SK-N-MC (cell line): ENCODE measurements at regions not wholly inside any gene's neighbourhood (a gene's known extent, or its start where the extent isn't known, plus 50 kb on each side); places are given as distances from the start of the nearest gene placed in this dataset.

Experiments used
- DNase-seq: peaks from one replicate; pipeline ENCODE4 v3.0.0-alpha.2; 2011; ENCODE audit warnings: low read depth, low spot score
- H3K27ac ChIP-seq: fragments of 200-600 bp; sonication (generic); 2 replicates; pipeline ENCODE4 v1.5.1; 2016; ENCODE audit warnings: mixed run types
- H3K36me3 ChIP-seq: fragments of 200-600 bp; sonication (generic); 2 replicates; pipeline ENCODE4 v1.6.1; 2017; ENCODE audit warnings: antibody characterized with exemption, low read length, mixed read lengths; ENCODE audit not compliant: insufficient read depth
- H3K4me3 ChIP-seq: fragments of 200-600 bp; sonication (generic); 2 replicates; pipeline ENCODE4 v1.5.1; 2016
- H3K9ac ChIP-seq: fragments of 200-600 bp; sonication (generic); 2 replicates; pipeline ENCODE4 v1.8.0; 2017; ENCODE audit warnings: mixed run types, mixed read lengths; ENCODE audit not compliant: insufficient read length
- H3K9me3 ChIP-seq: fragments of 200-600 bp; sonication (generic); 2 replicates; pipeline ENCODE4 v1.6.1; 2017; ENCODE audit warnings: low read depth, mild to moderate bottlenecking, antibody characterized with exemption, low read length, moderate library complexity, mixed read lengths
- EZH2 ChIP-seq: fragments of 200-600 bp; sonication (generic); IDR thresholded peaks from one replicate; pipeline ENCODE4 v1.6.1; 2017; ENCODE audit warnings: antibody characterized with exemption
- FOXP2 ChIP-seq: optimal IDR thresholded peaks from 2 replicates; pipeline ENCODE3; 2011; ENCODE audit warnings: mild to moderate bottlenecking, moderate library complexity; ENCODE audit not compliant: insufficient read depth; ENCODE audit errors: extremely low read length, control extremely low read depth
- POLR2AphosphoS5 ChIP-seq: IDR thresholded peaks from 2 replicates; pipeline ENCODE4 v1.6.1; 2012; ENCODE audit warnings: mild to moderate bottlenecking, low read depth, low read length, borderline replicate concordance

GRCh38 chr5:155441849-155442248 lies 428.3 kb downstream of the KIF4B start:
- H3K9ac ChIP-seq: no peak overlapping the region
- no peak for DNase-seq
- no peaks in the 10 kb centered on the region for H3K36me3 ChIP-seq
- no peak overlapping the region for H3K4me3 ChIP-seq
- H3K27ac ChIP-seq: no peak overlapping the region
- no peak for TF ChIP-seq EZH2
- TF ChIP-seq POLR2AphosphoS5: no peak
- TF ChIP-seq FOXP2: no peak
- H3K9me3 ChIP-seq: no peaks in the 10 kb centered on the region

DNA sequence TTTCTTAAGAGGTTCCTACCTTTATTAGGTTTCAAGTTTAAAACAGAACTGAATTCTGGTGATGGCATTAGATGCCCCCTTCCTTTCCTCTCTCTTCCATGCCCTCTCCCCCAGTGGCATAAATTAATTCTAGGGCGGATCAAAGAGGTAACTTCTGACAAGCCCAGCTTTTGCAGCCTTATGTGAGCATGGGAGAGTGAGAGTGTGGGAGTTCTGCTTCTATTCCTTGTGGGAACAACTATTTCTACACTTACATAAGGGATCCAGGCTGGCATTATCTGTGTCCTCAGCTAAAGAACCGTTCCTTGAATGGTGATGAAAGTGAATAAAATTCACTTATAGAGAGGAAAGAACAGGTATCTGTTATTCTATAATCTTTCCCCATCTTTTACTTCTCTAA lies 437.6 kb downstream of the KIF4B start:
- no peak for DNase-seq

GRCh38 chr5:155455791-155456514 lies 442.4 kb downstream of the KIF4B start:
- Histone ChIP-seq H3K9ac (no peak overlapping the region), H3K27ac (no peak overlapping the region), H3K4me3 (no peak overlapping the region), H3K9me3 (no peaks in the 10 kb centered on the region), H3K36me3 (no peaks in the 10 kb centered on the region)
- DNase-seq: no peak
- TF ChIP-seq POLR2AphosphoS5 (no peak), FOXP2 (no peak), EZH2 (no peak)

More for the DNA sequence above, 437.6 kb downstream of the KIF4B start:
- TF ChIP-seq FOXP2 (no peak), POLR2AphosphoS5 (no peak), EZH2 (no peak)
- H3K9me3 ChIP-seq: no peaks in the 10 kb centered on the region
- H3K36me3 ChIP-seq: no peaks in the 10 kb centered on the region
- no peak overlapping the region for H3K27ac ChIP-seq
- no peak overlapping the region for H3K9ac ChIP-seq
- H3K4me3 ChIP-seq: no peak overlapping the region

DNA sequence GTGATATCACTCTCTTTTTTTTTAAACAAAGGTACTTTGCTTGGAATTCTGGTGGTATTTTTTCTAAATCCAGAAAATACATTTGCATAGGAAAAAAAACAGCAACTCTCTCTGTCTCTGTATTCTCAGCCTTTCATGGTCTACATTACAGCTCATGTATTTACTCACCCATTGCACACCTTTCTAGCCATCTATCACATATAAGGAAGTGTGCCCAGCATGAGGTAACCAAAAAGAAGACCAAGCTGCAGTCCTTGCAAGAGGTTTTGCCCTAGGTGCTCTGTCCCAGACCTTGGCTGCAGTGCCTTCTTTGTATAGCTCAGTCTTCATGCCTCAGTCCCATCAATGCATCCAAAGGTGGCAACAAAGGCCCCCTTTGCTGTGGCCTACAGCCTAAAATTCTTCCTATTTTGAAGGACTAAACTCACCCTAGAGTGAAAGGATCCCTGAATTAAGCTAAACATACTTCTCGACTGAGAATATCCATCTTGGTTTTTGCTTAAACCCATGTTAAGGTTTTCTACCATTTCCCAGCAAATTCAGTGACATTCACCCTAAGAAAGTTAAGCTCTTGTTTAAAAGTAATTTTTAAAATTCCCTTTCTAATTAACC lies 446.4 kb downstream of the KIF4B start:
- DNase-seq: no peak
- no peak overlapping the region for H3K4me3 ChIP-seq

GRCh38 chr5:155460501-155460931 lies 447.0 kb downstream of the KIF4B start:
- H3K9me3 ChIP-seq: no peaks in the 10 kb centered on the region
- no peak overlapping the region for H3K27ac ChIP-seq
- TF ChIP-seq EZH2 (no peak), FOXP2 (no peak), POLR2AphosphoS5 (no peak)
- no peak for DNase-seq
- no peak overlapping the region for H3K4me3 ChIP-seq
- H3K9ac ChIP-seq: no peak overlapping the region
- H3K36me3 ChIP-seq: no peaks in the 10 kb centered on the region

More for the DNA sequence above, 446.4 kb downstream of the KIF4B start:
- Histone ChIP-seq H3K36me3 (no peaks in the 10 kb centered on the region), H3K9me3 (no peaks in the 10 kb centered on the region), H3K27ac (no peak overlapping the region), H3K9ac (no peak overlapping the region)
- TF ChIP-seq EZH2 (no peak), FOXP2 (no peak), POLR2AphosphoS5 (no peak)

GRCh38 chr5:155461304-155461703 lies 447.7 kb downstream of the KIF4B start:
- TF ChIP-seq EZH2: no peak
- H3K36me3 ChIP-seq: no peaks in the 10 kb centered on the region
- H3K9me3 ChIP-seq: no peaks in the 10 kb centered on the region
- H3K27ac ChIP-seq: no peak overlapping the region
- DNase-seq: no peak
- H3K4me3 ChIP-seq: no peak overlapping the region
- no peak overlapping the region for H3K9ac ChIP-seq

DNA sequence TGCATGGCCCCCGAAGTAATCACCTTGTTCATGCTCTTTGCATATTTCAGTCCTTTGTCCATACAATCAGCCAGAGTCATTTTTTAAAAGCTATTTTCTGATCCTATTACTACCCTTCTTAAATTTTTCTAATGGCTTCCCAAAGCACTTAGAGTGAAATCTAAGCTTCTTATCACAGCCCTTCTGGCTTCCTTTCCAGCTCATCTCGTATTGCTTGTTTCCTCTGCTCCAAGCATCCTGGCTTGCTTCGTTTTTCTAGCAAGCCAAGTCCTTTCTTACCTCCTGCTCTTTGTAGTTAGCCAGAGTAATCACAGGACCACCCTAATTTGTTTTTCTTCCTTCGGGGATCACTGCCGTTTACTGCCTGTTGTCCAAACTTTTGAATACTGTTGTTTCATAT lies 453.3 kb downstream of the KIF4B start:
- Histone ChIP-seq H3K27ac (no peak overlapping the region), H3K36me3 (no peaks in the 10 kb centered on the region), H3K9ac (no peak overlapping the region), H3K9me3 (no peaks in the 10 kb centered on the region), H3K4me3 (no peak overlapping the region)
- TF ChIP-seq EZH2 (no peak), FOXP2 (no peak), POLR2AphosphoS5 (no peak)
- DNase-seq: no peak

- Histone ChIP-seq H3K9me3 (no peaks in the 10 kb centered on the region), H3K27ac (no peak overlapping the region), H3K9ac (no peak overlapping the region), H3K4me3 (no peak overlapping the region), H3K36me3 (no peaks in the 10 kb centered on the region)
- TF ChIP-seq FOXP2 (no peak), EZH2 (no peak), POLR2AphosphoS5 (no peak)
- DNase-seq: no peak
Observed at GRCh38 chr5:155471027-155471426, 457.5 kb downstream of the KIF4B start.
